ENCODE measurements at regions not wholly inside any gene's neighbourhood (a gene's known extent, or its start where the extent isn't known, plus 50 kb on each side); places are given as distances from the start of the nearest gene placed in this dataset.
A peak's percentile ranks its signal among the peaks of the same experiment; 100 is the strongest.

DNA sequence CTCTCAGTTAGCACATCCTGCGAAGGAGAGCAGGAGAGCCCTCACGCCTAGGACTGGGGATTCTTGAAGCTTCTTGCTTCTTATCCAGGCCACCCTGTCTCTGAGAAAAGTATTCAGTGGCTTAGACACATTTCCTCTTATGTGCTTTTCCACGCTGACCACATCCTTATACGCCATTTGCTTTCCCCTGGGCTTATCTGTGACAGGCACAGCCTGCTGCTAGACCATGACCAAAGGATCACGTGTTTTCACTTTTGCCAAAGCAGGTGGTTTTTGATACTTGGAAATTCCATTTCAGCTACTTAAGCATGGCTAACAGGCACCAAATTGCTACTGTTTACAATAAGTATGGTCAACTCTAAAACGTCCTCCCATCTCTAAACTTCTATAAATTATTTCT is 587.4 kb downstream of the AACS start:
- DNase-seq (ENCODE audit: low read depth), result no peak

DNA sequence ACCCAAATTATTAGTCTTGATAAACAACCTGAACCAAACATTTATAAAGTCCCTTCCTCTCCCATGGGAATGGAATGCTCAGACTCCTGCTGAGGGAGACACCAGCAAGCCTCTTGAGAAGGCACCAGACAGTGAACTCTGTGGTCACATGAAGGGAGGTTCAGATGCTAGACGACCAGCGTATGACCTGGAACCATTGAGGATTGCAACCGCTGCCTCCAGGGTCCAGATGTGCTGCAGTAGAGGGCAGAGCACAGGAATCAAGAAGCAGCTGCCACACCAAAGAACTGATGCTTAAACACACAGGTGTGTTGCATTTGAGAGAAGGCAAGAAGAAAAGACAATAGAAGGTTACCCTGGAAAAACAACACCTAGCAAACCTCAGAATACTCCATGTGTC is 592.4 kb downstream of the AACS start:
- no peak for DNase-seq (ENCODE audit: low read depth)

DNA sequence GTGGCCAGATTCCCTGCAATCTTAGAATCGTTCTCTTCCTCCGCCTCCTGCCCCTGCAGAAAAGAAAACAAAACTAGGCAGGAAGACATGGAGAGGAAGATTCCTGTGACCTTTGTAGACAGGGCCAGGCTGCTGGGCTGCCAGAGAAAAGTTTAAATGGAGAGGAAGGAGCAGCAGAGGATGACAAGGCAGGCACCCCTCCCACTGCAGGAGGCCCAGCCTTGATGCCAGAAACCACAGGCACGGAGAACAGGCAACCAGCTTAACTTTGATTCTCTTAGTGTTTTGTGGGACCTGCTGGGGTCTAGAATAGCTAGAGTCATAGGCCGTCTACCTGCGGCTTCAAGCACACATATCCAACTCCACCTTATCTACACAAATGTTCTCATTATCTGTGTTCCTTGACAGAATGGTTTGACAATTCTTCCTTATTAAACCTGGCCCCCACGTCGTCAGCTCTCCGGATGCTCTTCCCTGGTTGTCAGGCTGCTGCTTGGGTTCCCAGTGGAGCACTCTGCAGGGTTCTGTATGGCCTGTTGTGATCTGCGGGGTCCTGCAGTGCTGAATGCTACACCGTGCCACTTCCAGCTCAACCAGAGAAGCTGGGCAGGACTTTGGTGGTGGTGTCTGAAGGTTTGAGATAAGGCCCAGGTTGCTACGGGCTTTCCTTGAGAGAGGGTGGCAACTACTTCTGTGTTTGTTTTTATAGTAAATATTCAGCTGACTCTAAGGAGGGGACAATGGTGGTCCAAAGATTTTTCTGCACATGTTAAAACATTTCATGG is 609.5 kb downstream of the AACS start:
- no peak for DNase-seq (ENCODE audit: low read depth)

DNA sequence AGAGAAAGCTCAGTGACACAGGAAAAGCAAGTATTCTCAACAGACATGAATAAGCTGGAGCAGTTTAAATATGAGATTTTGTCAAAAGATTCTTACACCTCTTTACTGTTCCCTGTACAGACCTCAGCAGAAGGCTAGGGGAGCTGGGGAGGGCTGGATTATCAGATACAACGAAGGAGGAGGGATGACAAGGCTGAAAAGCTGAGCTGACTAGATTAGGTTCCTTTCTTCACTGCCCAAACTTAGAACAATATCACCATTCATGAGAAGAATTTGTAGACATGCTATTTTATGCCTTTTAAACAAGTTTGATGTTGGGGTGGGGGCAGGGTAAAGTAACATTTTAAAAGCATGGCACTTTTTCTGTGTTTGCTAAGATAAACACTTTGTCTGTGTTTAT is 611.1 kb downstream of the AACS start:
- no peak for DNase-seq (ENCODE audit: low read depth)

DNA sequence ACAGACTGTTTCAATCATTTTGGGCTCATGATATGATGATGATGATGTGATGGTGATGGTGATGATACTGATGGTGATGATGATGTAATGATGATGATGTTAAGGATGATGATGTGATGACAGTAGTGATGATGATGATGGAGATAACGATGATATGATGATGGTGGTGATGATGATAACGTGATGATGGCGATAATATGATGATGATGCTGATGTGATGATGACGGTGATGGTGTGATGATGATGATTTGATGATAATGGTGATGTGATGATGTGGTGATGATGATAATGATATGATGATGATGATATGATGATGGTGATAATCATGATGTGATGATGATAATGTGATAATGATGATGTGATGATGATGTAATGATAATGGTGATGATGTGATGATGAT is 612.6 kb downstream of the AACS start:
- DNase-seq (ENCODE audit: low read depth), result no peak

DNA sequence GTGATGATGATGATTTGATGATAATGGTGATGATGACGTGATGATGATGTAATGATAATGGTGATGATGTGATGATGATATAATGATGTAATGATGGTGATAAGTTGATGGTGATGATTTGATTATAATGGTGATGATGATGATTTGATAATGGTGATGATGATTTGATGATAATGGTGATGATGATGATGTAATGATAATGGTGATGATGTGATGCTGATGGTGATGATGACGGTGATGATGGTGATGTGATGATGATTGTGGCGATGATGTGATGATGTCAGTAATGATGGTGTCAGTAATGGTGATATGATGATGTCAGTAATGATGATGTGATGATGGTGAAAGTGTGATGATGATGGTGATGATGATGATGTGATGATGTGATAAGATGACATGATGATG is 613.4 kb downstream of the AACS start:
- no peak for DNase-seq (ENCODE audit: low read depth)

DNA sequence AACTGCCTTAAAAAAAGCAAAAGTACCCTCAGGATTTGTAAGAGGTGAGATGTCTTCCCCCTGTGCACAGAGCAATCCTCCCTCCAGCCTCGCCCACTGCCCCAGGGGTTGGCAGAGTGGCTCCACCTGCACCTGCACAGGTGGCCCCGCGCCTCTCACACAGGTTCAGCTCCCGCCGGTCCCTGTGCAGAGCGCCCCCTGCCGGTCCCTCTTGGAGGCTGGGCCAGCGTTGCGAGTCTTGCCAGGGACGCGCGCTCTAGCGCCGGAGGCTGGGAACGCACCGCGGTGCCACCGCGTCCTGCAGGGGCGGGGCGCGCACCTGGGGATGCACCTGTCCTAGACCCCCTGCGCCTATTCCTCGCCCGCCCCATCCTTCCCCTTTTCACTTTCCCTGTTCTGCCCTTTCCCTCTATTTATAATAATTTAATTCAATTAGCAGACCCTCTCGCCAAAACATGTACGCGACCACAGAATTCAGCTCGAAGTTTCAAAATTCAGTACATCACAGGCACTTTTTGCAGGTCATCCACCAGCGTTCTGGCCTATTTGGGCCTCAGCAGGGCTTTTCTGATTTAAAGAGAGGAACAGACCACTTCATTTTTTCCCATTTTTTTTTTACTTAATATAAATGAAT is 618.6 kb downstream of the AACS start:
- peak; percentile 6 for DNase-seq (ENCODE audit: low read depth)

DNA sequence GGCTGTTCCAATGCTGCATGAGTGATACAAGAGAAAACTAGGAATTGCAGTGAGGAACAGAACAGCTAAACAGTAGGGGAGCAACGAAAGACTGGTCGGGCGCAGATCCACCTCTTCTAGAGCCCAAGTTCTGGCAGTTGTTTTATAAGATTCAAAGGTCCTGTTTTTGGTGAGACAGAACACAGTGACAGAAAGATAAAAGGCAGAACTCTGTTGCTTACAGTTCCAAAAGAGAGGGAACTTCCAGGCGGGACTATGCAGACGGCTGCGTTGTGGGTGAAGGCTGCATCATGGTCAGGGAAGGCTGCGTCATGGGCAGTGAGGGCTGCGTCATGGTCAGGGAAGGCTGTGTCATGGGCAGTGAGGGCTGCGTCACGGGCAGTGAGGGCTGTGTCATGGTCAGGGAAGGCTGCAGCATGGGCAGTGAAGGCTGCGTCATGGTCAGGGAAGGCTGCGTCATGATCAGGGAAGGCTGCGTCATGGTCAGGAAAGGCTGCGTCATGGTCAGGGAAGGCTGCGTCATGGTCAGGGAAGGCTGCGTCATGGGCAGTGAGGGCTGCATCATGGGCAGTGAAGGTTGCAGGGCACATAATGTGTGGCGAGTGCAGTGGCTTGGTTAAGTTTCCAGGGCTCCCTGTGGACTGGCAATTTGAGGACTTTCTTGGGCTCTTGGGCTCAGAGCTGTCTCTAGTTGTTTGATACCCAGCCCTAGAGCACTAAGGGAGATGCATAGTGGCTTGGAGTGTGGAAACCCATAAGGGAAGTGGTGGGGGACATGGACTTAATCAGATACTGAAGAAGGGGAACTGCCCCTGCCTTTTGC is 619.9 kb downstream of the AACS start:
- no peak for DNase-seq (ENCODE audit: low read depth)

DNA sequence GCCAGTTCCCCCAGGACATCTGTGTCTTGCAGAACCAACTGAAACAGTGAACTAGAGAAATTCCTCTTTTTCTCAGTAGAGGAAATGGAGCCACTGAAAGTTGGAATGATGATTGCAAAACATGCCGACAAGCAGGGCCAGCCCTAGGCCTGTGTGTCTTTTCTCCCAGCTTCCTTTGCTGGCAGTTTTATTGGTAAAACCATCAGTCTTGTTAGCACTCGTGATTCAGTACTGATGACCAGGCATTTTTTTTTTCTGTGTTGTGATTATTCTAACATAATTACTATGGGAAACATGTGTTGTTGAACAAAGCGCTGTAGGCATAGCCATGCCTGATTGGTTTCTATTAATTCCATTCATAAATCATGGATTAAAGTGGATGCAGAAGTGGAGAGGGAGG is 620.7 kb downstream of the AACS start:
- DNase-seq (ENCODE audit: low read depth), result no peak

DNA sequence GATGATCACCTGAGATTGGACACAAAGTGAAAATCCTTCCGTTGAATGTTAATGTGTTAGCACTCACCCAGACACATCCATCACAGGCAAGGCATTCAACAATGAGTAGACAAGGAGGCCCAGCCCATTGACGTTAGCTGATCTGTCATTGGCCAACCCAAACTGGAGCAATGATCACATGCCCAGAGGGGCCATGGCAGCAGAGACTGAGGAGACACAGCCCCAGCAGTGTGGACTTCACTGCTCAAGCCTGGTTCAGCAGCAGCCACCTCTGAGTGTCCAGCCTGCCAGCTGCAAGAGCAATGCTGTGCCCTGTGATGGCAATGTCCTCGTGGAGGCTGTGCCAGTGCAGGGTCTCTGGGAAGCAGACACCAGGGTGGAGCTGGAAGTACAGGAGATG is 622.2 kb downstream of the AACS start:
- no peak for DNase-seq (ENCODE audit: low read depth)

DNA sequence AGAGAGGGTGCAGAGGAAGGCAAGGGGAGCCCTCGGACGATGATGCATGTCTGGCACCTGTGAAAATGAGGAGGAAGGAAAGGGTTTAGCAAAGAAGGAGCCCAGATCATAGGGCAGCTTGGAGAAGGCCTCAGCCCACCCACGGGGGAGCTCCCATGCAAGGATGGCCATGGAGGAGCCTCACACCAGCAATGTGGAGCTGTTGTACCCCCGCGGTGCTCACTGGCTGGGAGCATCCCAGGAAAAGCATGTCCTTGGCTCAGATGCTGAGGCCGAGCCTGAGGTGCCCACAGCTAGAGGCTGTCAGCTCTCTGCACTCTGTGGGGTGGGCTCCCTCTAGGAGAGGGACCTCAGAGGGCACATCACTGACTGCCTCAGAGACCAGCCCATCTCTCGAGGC is 622.6 kb downstream of the AACS start:
- DNase-seq (ENCODE audit: low read depth), result no peak

DNA sequence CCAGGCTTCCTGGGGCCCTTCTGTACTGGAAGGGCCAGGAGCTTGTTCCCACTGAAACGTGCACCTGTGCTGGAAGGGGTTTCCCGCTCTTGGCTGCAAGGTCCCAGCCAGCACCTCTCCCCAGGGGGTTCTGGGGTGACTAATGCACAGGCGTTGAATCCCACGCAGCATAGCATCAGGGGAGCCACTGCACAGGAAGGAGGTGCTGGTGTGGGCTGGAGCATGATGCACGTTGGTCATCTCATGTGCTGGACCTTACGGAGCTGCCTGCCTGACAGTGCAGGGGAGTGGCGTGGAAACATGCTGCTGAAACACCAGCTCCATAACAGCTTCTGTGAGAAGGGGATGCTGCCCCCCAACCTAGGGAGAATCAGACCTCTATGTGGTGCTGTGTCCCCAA is 623.0 kb downstream of the AACS start:
- no peak for DNase-seq (ENCODE audit: low read depth)

DNA sequence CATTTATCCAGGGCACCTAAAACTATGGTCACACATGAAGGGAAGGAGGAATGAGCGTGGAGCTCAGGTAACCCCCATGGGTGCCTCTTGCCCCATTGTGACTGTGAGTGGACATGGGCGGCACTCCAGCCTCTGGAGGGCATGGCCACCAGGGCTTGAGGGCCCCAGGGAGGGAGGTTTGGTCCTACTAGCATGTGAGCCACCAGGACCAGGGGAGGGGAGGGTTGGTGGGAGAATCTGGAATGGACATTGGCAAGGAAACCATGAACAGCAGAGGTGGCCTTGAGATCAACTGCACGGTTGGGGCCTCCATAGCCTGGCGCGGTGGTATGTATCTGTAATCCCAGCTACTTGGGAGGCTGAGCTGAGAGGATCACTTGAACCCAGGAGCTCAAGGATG is 623.6 kb downstream of the AACS start:
- DNase-seq (ENCODE audit: low read depth), result no peak

DNA sequence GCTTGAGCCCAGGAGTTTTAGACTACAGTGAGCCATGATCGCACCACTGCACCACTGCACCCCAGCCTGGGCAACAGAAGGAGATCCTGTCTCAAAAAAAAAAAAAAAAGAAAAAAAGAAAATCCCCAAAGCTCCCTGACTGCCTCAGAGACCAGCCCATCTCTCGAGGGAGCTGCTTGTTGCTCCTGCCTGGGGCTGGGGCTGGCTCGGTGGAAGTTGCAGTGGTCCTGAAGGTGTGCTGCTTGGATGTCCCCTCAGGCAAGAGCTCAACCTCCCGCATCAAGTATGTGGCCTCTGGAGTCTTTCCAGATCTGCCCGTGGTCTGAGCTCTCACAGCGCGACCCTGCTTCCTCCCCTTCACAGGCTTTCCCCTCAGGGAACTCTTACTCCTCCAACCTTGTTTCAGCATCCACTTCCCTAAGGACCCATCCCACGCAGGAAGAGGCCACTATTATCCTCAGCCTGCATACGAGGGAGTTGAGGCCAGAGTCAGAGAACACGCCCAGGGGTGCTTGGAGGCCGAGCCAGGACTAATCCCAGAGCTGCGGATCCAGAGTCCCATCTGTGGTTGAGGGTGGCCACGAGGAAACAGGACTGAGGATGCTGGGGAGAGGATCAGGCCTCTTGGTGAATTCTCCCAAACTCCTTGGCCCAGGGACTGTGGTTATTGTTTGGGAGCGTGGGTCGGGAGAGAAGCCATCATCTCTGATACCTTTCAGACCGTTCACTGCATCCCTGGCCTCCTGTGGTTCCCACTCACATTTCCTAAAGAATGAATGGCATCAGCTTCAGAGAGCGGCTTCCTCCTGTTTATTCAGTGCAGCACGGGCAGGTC is 624.6 kb downstream of the AACS start:
- no peak for DNase-seq (ENCODE audit: low read depth)

DNA sequence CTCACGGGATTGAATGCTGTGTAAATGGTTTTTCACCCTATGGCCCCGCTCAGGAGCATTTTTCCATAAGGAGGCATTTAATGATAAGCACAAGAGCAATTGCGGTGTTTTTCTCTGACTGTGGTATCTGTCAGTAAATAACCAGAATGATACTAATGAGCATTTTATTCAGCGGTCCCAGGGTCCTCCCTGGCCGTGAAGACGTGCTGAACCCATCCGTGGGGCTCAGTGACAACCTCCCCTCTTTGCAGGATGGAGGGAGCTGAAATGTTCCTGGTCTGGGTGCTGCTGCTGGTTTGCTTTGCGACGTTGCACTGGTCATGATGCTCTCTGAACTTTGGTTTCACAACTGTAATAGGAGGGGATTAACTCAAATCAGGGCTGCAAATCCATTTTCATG is 625.6 kb downstream of the AACS start:
- no peak for DNase-seq (ENCODE audit: low read depth)

DNA sequence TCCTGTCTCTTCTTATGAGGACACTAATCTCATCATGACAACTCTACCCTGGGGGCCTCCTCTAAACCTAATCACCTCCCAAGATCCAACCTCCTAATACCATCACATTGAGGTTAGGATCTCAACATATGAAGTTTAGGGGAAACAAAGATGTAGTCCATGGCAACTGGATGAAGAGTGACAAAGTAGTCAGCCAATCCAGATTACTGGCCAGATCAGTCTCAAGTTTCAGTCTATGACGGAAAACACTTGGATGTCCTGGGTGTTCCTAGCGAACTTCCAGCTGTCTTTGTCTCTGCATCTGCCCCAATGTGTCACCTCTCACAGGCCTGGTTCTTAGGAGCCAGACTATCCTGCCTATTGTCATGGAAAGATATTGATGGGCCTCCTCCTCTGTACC is 630.8 kb downstream of the AACS start:
- DNase-seq (ENCODE audit: low read depth), result no peak

DNA sequence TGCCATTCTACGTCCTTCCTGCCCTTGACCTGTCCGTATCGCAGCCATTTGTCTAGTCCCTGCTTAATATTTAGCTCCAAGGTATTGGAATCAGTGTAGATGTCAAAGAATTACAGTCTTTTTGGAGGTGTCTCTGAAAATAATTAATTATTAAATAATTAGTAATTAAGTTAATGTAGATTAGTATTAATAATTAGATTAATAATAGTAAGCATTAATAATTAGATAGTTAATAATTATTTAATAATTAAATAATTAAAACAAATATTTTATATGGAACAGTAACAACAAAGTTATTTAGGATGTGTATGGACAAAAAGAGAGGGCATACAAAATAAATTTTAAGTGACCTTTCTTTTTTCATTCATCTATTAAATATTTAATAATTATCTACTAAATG is 639.6 kb downstream of the AACS start:
- DNase-seq (ENCODE audit: low read depth), result no peak

DNA sequence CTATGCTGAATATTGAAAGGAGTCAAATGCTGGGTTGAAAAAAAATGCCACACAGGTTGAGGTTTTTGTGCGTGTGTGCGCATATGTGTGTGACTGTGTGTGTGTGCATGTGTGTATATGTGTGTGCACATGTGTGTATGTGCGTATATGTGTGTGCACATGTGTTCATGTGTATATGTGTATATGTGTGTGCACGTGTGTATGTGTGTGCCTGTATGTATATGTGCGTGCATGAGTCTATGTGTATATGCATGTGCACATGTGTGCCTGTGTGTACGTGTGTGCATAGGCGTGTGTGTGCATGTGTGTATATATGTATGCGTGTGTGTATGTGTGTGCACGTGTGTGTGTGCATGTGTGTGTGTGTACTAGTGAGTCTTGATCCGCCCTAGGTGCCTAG is 655.7 kb downstream of the AACS start:
- no peak for DNase-seq (ENCODE audit: low read depth)

DNA sequence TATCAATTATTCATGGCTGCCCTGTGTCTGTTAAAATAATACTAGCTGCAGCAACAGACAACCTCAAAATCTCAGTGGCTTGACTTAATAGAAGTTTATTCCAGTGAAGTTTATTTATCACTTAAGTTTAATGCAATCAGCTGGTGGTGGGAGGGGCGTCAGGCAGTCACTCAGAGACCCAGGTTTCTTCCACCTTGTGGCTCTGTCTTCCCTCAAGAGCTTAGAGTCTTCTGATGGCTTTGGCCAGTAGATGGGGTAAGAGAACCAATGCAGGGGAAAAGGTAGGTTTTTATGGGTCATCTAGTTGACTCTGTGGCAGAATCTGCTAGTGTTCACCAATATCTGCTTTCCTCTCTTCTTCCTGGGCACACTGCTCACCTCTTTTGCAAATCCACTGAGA is 668.9 kb downstream of the AACS start:
- no peak for DNase-seq (ENCODE audit: low read depth)

DNA sequence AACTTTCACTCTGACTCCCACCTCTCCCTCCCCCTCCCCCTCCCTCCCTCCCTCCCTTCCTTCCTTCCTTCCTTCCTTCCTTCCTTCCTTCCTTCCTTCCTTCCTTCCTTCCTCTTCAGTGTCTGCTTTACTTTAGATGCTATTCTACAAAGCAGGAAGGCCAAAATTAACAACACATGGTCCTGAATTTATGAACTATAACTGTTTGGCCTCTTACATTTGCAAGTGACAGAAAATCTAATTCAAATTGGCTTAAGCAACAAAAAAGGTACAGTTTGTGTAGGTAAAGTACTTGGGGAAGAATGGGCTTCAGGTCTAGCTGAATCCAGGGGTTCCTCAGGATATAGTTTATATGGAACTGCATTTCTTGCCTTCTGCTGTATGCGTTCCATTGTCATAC is 673.0 kb downstream of the AACS start:
- no peak for DNase-seq (ENCODE audit: low read depth)

DNA sequence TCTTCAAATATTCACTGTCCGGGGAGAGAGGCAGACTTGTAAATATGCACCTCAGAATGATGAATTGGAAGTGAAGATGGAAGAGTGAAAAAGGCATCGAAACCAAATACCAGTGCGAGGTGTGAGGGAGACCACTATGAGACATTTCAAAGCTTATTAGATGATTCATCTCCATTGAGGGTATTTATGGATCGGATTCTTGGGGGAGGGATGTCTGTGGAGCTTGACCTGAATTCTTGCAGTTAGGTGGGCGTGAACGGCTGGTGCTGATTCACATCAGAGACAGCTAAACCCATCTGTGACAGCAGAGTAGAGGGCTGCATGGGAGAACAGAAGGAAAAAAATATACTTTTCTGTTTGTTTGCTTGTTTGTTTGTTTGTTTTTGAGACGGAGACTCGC is 677.2 kb downstream of the AACS start:
- no peak for DNase-seq (ENCODE audit: low read depth)

DNA sequence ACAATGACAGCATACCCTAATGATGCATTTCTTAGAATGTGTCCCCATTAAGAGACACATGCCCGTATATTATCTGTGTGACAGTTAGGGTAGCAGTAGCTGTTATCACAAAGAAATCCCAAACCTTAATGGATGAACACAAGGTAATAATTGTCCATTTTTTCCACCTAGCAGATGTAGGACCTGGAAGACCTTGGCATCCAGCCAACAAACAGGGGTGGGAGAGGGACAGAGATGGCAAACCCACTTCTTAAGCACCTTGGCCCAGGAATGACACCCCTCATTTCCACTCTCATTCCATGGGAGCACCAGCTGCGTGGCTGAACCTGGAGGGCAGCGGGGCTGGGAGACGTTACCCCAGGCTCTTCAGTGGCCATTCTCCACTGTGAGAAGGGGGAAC is 679.0 kb downstream of the AACS start:
- DNase-seq (ENCODE audit: low read depth), result no peak

Data from HT1080 (cell line).